Neural progenitor cell (in vitro differentiated cells): ENCODE measurements at regions not wholly inside any gene's neighbourhood (a gene's known extent, or its start where the extent isn't known, plus 50 kb on each side); places are given as distances from the start of the nearest gene placed in this dataset.

Experiments used
- EZH2 ChIP-seq: fragments of 200-600 bp; sonication (generic); IDR thresholded peaks from 2 replicates; pipeline ENCODE4 v1.6.1; 2017; ENCODE audit warnings: antibody characterized with exemption, mild to moderate bottlenecking, moderate library complexity
- EZH2phosphoT487 ChIP-seq: fragments of 200-600 bp; sonication (generic); IDR thresholded peaks from 2 replicates; pipeline ENCODE4 v1.6.1; 2017; ENCODE audit warnings: antibody characterized with exemption
- TF ChIP-seq, protein P1 (sequence below): fragments of 200-600 bp; sonication (generic); IDR thresholded peaks from 2 replicates; pipeline ENCODE4 v1.5.1; 2017; ENCODE audit warnings: antibody characterized with exemption, mild to moderate bottlenecking

DNA sequence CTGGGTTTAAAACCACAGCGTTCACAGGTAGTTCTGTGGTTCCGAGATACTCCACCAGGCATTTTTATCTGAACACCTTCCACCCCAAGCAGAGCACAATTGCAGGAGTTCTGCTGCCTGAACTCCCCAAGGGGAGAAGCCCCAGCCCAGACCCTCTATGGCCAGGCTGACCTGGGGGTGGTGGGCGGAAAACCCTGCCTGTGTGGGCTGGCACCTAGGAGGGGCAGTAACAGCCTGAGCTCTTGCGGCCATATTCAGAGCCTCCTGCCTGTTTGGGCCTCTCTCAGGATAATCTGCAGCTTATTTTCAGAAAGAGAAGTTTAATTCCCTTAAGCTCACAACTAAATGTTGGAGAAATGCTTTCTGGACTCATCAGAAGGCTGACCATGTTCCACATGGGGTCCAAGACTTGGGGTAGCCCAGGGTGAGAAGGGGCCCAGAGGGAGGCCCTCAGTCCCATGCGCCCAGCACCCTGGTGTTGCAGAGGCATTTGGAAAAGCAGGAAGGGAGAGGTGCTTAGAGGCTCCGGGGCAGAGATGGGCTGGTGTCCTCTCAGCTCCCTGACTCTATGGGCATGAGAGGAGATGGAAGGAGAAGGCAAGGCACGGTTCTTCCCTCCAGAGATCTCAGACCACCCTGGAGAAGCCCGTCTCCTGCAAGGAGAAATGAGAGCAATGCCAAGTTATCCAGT is 195.6 kb upstream of the TPM1 start:
- TF ChIP-seq, protein P1, sequence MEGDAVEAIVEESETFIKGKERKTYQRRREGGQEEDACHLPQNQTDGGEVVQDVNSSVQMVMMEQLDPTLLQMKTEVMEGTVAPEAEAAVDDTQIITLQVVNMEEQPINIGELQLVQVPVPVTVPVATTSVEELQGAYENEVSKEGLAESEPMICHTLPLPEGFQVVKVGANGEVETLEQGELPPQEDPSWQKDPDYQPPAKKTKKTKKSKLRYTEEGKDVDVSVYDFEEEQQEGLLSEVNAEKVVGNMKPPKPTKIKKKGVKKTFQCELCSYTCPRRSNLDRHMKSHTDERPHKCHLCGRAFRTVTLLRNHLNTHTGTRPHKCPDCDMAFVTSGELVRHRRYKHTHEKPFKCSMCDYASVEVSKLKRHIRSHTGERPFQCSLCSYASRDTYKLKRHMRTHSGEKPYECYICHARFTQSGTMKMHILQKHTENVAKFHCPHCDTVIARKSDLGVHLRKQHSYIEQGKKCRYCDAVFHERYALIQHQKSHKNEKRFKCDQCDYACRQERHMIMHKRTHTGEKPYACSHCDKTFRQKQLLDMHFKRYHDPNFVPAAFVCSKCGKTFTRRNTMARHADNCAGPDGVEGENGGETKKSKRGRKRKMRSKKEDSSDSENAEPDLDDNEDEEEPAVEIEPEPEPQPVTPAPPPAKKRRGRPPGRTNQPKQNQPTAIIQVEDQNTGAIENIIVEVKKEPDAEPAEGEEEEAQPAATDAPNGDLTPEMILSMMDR = no peak
- TF ChIP-seq EZH2phosphoT487 = no peak
- TF ChIP-seq EZH2 = no peak
